ENCODE measurements at regions not wholly inside any gene's neighbourhood (a gene's known extent, or its start where the extent isn't known, plus 50 kb on each side); places are given as distances from the start of the nearest gene placed in this dataset.

DNA sequence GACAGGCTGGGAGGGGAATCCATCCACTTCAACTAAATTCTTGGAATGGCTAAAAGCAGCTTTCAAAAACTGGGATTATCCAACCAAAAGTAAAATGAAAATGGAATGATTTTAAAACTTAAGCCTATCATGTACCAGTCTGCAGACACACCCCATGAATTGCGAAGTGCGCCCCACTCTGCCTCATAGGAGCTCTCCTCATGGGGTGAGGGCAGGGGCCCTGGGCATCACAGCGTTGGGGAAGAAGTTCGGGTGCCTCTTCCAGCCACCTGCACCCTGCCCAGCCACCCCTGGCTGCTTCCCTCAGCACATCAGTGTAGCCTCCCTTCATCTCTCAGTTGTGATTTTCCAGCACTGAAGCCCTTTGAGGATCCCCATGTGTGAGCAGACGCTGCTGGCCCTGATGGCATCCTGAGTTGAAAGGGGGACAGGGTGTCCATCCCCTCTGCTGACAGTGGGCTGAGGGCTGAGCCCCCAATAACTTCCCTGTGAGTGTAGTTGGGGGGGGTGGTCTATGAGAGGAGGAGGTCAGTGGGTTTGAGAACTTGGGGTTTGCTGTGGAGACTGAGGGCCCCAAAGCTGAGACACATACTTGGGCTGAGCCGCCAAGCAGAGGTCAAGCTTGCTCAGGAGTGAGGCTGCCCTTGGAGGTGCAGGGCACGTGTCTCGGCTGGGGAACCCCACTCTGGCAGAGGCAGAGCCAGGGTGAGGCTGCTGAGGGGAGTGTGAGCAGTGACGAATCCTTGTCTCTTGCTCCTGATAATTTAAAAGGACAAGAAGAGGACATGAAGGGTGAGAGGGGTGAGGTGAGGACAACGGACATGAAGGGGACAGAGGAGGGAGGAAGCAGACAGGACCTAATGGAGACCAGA, 542.1 kb downstream of the TCERG1L start:
- Histone ChIP-seq H3K4me2 (ENCODE audit: unreplicated experiment) (no peak overlapping the region), H2AFZ (no peak overlapping the region), H3K27me3 (replicated peaks; ENCODE audit: insufficient read depth) (no peaks in the 10 kb centered on the region), H3K79me2 (ENCODE audit: insufficient read depth) (no peaks in the 10 kb centered on the region), H3K4me3 (no peak overlapping the region), H3K9ac (no peak overlapping the region), H3K27ac (no peak overlapping the region), H4K20me1 (ENCODE audit: insufficient read depth) (no peaks in the 10 kb centered on the region), H3K9me3 (ENCODE audit: low read depth) (no peaks in the 10 kb centered on the region), H3K9me2 (ENCODE audit: insufficient read depth) (no peaks in the 10 kb centered on the region), H3F3A (ENCODE audit: insufficient read depth) (no peaks in the 10 kb centered on the region), H3K36me3 (ENCODE audit: low read depth) (no peaks in the 10 kb centered on the region), H3K4me1 (ENCODE audit: insufficient read depth) (no peaks in the 10 kb centered on the region)
- DNase-seq = no peak
- WGBS, 2 experiments (ENCODE audit: low coverage in 1 of 2, low lambda C conversion rate in 2 of 2, missing lambda C conversion rate in 2 of 2) = 27 to 39% methylated on average over 10 of the region's 10 CpGs
- TF ChIP-seq EZH2phosphoT487 (IDR thresholded peaks at IDR 0.05; ENCODE audit: insufficient read depth, low read depth) = no peak
- TF ChIP-seq EZH2 (IDR thresholded peaks at IDR 0.05; ENCODE audit: insufficient read depth, poor library complexity, severe bottlenecking) = no peak
- in situ Hi-C loops (cut with MboI) = no loop called here

DNA sequence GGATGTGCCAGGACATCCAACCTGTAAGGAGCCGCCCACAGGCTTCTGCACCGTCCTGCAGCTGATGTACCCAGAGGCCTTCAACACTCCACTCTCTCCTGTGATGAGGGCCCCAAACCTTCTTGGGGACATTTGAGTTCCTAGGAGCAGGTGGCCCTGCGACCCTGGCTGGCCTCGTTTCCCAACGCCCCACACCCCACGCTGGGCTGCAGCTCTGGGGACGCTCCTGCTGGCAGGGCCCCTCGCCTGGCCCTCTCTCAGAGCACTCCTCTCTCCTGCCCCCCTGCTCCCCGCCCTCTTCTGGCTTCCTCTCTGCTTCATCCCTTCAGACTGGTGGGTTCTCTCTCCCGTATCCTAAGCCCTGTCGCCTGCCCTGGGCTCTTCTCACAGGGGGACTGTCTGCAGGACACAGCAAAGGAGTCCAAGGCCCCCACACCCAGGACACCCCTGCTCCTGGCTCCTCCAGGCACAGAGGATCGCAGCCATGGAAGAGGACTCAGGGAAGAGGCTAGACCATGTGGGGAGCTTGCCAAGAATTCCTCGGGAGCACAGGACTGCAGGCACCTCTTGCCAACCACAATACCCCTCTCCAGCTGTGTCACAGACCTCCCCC, 541.4 kb downstream of the TCERG1L start:
- Histone ChIP-seq H2AFZ (no peak overlapping the region), H3K4me1 (ENCODE audit: insufficient read depth) (no peaks in the 10 kb centered on the region), H3K36me3 (ENCODE audit: low read depth) (no peaks in the 10 kb centered on the region), H3K9me2 (ENCODE audit: insufficient read depth) (no peaks in the 10 kb centered on the region), H3K9ac (no peak overlapping the region), H3K9me3 (ENCODE audit: low read depth) (no peaks in the 10 kb centered on the region), H3K27me3 (replicated peaks; ENCODE audit: insufficient read depth) (no peaks in the 10 kb centered on the region), H3F3A (ENCODE audit: insufficient read depth) (no peaks in the 10 kb centered on the region), H3K27ac (no peak overlapping the region), H3K4me3 (no peak overlapping the region), H3K79me2 (ENCODE audit: insufficient read depth) (no peaks in the 10 kb centered on the region), H3K4me2 (ENCODE audit: unreplicated experiment) (no peak overlapping the region), H4K20me1 (ENCODE audit: insufficient read depth) (no peaks in the 10 kb centered on the region)
- no peak for TF ChIP-seq EZH2phosphoT487 (IDR thresholded peaks at IDR 0.05; ENCODE audit: insufficient read depth, low read depth)
- in situ Hi-C loops (cut with MboI) = no loop called here
- no peak for DNase-seq
- WGBS, 2 experiments (ENCODE audit: low coverage in 1 of 2, low lambda C conversion rate in 2 of 2, missing lambda C conversion rate in 2 of 2) = 12 to 20% methylated on average over 9 to 10 of the region's 13 CpGs

- no peaks in the 10 kb centered on the region for H3K4me1 ChIP-seq (ENCODE audit: insufficient read depth)
- no peaks in the 10 kb centered on the region for H3K79me2 ChIP-seq (ENCODE audit: insufficient read depth)
- H2AFZ ChIP-seq = no peak overlapping the region
- DNase-seq = no peak
- no peak overlapping the region for H3K4me2 ChIP-seq (ENCODE audit: unreplicated experiment)
- H3K9me2 ChIP-seq (ENCODE audit: insufficient read depth) = no peaks in the 10 kb centered on the region
- WGBS, 2 experiments (ENCODE audit: low coverage in 1 of 2, low lambda C conversion rate in 2 of 2, missing lambda C conversion rate in 2 of 2) = 6 to 7% methylated on average over 13 of the region's 13 CpGs
- in situ Hi-C loops (cut with MboI) = no loop called here
- no peak overlapping the region for H3K9ac ChIP-seq
- no peaks in the 10 kb centered on the region for H3F3A ChIP-seq (ENCODE audit: insufficient read depth)
- H3K27ac ChIP-seq = no peak overlapping the region
- no peaks in the 10 kb centered on the region for H3K9me3 ChIP-seq (ENCODE audit: low read depth)
- no peaks in the 10 kb centered on the region for H4K20me1 ChIP-seq (ENCODE audit: insufficient read depth)
- H3K27me3 ChIP-seq (replicated peaks; ENCODE audit: insufficient read depth) = no peaks in the 10 kb centered on the region
- TF ChIP-seq EZH2phosphoT487 (IDR thresholded peaks at IDR 0.05; ENCODE audit: insufficient read depth, low read depth) = no peak
- H3K4me3 ChIP-seq = no peak overlapping the region
- H3K36me3 ChIP-seq (ENCODE audit: low read depth) = no peaks in the 10 kb centered on the region
Observed at GRCh38 chr10:130771491-130771946, 540.0 kb downstream of the TCERG1L start.

DNA sequence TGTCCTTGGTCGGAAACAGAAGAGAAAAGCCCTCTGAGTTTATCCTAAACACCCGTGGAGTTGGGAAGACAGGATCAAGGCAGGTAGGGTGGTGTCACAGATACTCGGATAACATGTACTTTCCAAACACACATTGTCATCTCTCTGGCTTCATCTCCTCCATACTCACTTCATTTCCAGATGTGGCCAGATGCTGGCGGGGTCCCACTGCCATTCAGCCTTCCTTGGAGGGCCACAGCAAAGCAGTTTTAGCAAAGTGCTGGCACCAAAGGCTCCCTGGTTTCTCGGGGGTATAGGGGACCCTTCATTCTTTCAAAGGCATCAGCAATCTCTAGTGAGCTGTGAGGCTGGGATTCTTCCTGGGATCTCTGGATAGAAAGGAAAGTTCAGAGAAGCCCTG, 539.5 kb downstream of the TCERG1L start:
- in situ Hi-C loops (cut with MboI) = no loop called here
- Histone ChIP-seq H3K4me3 (no peak overlapping the region), H3F3A (ENCODE audit: insufficient read depth) (no peaks in the 10 kb centered on the region), H3K27ac (no peak overlapping the region), H2AFZ (no peak overlapping the region), H3K4me1 (ENCODE audit: insufficient read depth) (no peaks in the 10 kb centered on the region), H3K9ac (no peak overlapping the region), H4K20me1 (ENCODE audit: insufficient read depth) (no peaks in the 10 kb centered on the region), H3K4me2 (ENCODE audit: unreplicated experiment) (no peak overlapping the region), H3K36me3 (ENCODE audit: low read depth) (no peaks in the 10 kb centered on the region), H3K9me3 (ENCODE audit: low read depth) (no peaks in the 10 kb centered on the region), H3K79me2 (ENCODE audit: insufficient read depth) (no peaks in the 10 kb centered on the region), H3K27me3 (replicated peaks; ENCODE audit: insufficient read depth) (no peaks in the 10 kb centered on the region), H3K9me2 (ENCODE audit: insufficient read depth) (no peaks in the 10 kb centered on the region)
- 5 to 7% methylated on average over 5 of the region's 5 CpGs for WGBS, 2 experiments (ENCODE audit: low coverage in 1 of 2, low lambda C conversion rate in 2 of 2, missing lambda C conversion rate in 2 of 2)
- no peak for DNase-seq
- TF ChIP-seq EZH2phosphoT487 (IDR thresholded peaks at IDR 0.05; ENCODE audit: insufficient read depth, low read depth) = no peak
- TF ChIP-seq EZH2 (IDR thresholded peaks at IDR 0.05; ENCODE audit: insufficient read depth, poor library complexity, severe bottlenecking) = no peak

Data from GM23248 (cell line).